Suppressor macrophage (primary cell): ENCODE measurements at regions not wholly inside any gene's neighbourhood (a gene's known extent, or its start where the extent isn't known, plus 50 kb on each side); places are given as distances from the start of the nearest gene placed in this dataset.
"Not testable (repeated sequence)": the region's sequence is repeated elsewhere in the genome, so short reads cannot be mapped to it uniquely, and the experiment has no call there.

Source experiments
- DNase-seq, 4 experiments: peaks; one replicate each; pipeline ENCODE4 v3.0.0-alpha.2; 2020 to 2022

GRCh38 chr14:89489761-89490437, 72.9 kb upstream of the FOXN3 start:
- DNase-seq = peak in 2 of 4 experiments; percentile 35

- peak in 3 of 4 experiments; percentile 22 to 65 (median 62) for DNase-seq
Measured at GRCh38 chr14:89486961-89487360, 69.9 kb upstream of the FOXN3 start.

- peak; percentile 78 to 92 (median 82) for DNase-seq
Measured at GRCh38 chr14:89486505-89486904, 69.5 kb upstream of the FOXN3 start.

DNA sequence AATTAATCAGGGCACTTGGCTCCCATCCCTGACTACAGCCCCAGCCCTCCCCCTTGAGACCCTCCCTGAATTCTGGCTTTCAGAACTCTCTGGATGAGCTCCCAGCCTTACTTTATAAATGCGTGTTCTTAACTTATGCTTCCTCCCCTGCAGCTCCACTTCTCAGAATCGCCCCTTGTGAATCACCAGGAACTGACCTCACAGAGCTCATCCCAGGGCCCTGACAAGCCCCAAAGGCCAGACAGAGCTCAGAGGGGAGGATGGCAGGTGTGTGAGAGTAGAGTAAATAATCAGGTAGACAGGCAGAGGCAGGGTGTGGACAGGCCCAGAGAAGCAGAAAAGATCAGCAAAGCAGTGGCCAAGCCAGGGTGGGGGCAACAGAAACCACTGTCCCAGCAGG, 68.2 kb upstream of the FOXN3 start:
- peak; percentile 49 to 70 (median 68) for DNase-seq

DNA sequence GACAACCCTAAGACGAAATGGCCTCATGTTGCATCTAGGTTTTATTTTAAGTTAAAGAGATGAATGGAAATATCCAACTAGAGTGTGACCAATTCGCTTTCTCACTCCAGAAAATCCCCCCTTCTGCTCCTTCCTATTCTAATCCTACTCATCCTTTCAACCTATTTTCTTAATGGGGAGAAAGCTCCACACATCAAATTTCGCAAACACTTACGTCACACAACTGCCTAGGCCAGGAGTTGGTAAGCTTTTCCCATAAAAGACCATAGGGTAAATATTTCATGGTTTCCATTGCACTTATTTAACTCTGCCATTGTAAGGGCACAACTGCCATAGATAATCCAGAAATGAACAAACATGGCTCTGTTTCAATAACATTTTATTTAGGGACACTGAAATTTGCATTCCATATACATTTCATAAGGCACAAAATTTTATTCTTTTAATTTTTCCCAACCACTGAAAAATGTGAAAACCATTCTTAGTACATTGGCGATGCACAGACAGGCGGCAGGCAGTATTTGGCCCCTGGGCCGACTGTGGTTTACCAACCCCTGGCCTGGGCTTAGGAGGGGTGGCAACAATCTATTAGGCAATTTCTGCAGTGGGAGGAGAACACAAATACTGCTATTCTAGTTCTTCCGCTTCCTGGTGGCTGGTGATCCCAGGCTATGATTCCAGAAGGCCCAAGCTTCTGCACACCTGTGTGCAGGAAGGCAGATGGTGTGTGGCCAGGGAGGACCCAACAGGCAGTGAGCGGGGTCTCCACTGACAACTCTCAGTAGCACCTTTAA, 67.2 kb upstream of the FOXN3 start:
- DNase-seq = peak; percentile 68 to 84 (median 84)

DNA sequence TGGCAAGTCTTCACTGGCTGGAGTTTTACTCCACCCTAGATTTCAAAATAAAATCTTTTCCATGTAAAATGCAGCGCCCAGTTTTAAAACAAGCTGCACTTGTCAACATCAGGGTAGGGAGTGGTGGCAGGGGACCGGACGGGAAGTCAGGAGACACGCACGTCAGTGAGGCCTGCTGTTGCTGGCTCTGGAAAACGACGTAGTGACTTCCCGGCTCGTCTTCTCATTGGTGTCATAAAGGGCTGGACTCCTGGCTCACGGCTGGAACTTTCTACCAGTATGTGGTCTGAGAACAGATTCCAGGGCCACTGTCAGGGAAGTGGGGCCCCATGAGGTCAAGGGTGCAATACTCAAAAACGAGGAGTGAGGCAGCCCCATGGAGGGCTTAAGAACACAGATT, 64.2 kb upstream of the FOXN3 start:
- DNase-seq = peak in 3 of 4 experiments; percentile 34 to 49 (median 41)

- DNase-seq = no peak
Measured at GRCh38 chr14:89480278-89480677, 63.2 kb upstream of the FOXN3 start.

DNA sequence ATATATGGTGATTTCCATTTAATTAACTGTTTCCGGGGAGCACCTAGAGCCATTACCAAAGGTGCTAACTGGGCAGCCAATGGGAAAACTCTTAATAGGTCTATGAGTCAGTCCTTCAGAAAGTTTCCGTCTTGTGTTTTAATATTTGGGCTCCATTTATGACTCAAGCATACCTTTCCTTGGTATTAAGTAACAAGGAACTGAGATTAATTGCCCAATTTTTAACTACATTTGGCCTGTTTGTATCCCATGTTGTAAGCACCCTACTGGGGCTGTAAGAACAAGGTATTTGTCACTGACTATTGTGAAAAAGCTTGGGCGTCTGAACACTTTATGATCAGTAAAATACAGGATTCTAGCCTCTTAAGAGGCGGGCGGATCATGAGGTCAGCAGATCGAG, 62.8 kb upstream of the FOXN3 start:
- DNase-seq = peak in 3 of 4 experiments; percentile 30 to 73 (median 57)

DNA sequence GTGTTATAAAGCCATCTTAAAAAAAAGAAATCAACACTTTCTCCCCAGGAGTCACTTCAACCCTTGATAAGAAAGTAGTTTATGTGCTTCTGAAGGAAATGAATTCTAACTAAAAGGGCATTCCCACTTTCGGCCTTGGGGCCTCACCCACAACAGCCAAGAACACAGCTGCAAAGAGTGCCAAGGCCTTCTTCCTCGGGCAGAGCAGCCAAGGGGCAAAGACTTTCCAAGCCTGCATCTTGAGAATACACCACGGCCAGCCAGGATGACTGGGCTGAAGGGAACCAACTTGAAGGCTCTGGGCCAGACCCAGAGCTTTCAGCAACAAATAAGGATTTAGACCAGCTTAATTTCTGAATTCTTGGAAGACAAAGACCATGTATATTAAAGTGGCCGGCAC, 60.4 kb upstream of the FOXN3 start:
- DNase-seq = no peak

GRCh38 chr14:89476354-89476896, 59.4 kb upstream of the FOXN3 start:
- no peak for DNase-seq

GRCh38 chr14:89474464-89474863, 57.4 kb upstream of the FOXN3 start:
- no peak for DNase-seq

- DNase-seq = no peak
Measured at GRCh38 chr14:89473989-89474388, 57.0 kb upstream of the FOXN3 start.

GRCh38 chr14:89473569-89473968, 56.5 kb upstream of the FOXN3 start:
- DNase-seq = no peak

GRCh38 chr14:89470401-89470800, 53.4 kb upstream of the FOXN3 start:
- no peak for DNase-seq

DNA sequence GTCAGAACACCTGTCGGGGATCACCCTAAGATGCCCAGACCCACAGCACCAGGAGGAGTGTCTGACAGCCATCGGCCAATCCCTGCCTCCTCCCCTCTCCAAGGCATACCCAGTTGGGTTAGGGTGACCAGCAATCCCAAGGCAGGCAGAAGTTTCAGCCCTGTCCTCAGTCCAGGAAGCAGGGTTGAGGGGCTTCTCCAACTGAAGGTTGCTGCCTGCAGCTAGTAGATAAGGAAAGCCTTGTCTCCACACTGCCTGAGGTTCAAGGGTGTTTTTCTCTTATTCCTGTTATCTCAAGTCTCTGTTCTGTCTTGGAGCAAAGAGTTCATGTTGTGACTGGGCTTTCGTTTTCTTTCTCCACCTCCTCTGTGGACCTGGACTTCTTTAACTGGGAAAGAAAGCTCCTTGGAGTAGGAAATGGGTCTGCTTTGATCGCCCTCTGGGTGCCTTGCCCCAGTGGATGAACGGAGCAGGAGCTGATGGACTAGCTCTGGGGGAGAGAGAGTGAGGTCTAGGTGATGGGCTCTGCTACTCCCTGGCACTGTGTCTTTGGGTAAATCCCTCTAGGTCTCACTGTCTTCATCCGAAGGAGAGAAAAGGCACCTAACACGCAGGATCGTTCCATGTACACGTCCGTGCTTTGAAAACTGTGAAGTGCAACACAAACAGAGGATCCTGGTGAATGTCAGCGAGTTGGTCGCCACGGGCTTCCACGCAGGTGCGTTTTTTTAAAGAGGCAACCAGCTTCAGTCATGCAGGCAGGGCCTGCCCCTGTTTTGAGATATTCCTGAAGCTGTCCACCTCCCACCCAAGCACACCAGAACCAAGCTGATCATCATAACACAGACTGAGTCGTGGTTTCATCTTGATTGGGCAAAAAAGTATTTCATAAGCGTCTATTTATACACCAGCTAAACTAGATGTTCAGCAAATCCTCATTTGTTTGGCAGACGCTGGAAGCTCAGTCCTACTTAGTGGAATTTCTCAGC, 52.5 kb upstream of the FOXN3 start:
- DNase-seq = peak in 3 of 4 experiments; percentile 52 to 70 (median 68)

GRCh38 chr14:89468566-89468965, 51.5 kb upstream of the FOXN3 start:
- no peak for DNase-seq

- DNase-seq = not testable (repeated sequence)
Measured at GRCh38 chr14:89468030-89468429, 51.0 kb upstream of the FOXN3 start.

- DNase-seq = no peak
Measured at GRCh38 chr14:89466944-89467343, 49.9 kb upstream of the FOXN3 start.
